Posterior vena cava (tissue), 2 donors: ENCODE measurements at regions not wholly inside any gene's neighbourhood (a gene's known extent, or its start where the extent isn't known, plus 50 kb on each side); places are given as distances from the start of the nearest gene placed in this dataset.

Source experiments
- DNase-seq: peaks from one replicate; pipeline ENCODE4 v3.0.0-alpha.2; 2020; ENCODE audit warnings: low spot score
- intact Hi-C, 2 donors: fragments of 100-400 bp; cut with DNase I; formaldehyde crosslinking; loops; one replicate each; pipeline versions ENCODE4 v1.14.1 to v1.14.2; 2022 to 2023
- donor health status: DM: yes; HTN: yes; CAD: no.
- donor health status: DM: yes; HTN: yes; CAD: no.

- no peak for DNase-seq
- intact Hi-C loops = no loop called here
Observed at GRCh38 chr5:120354126-120354525, 110.0 kb upstream of the PRR16 start.

- no peak for DNase-seq
- intact Hi-C loops = no loop called here
Observed at GRCh38 chr5:120358949-120359348, 105.2 kb upstream of the PRR16 start.

GRCh38 chr5:120361941-120362340 lies 102.2 kb upstream of the PRR16 start:
- DNase-seq = no peak
- intact Hi-C loops = no loop called here

GRCh38 chr5:120362426-120362825 lies 101.7 kb upstream of the PRR16 start:
- intact Hi-C loops = no loop called here
- DNase-seq = no peak

- intact Hi-C loops = no loop called here
- DNase-seq = no peak
Observed at GRCh38 chr5:120365656-120366446, 98.2 kb upstream of the PRR16 start.

- intact Hi-C loops = no loop called here
- no peak for DNase-seq
Observed at GRCh38 chr5:120367896-120368634, 96.0 kb upstream of the PRR16 start.

GRCh38 chr5:120368923-120369715 lies 95.0 kb upstream of the PRR16 start:
- intact Hi-C loops = no loop called here
- no peak for DNase-seq

GRCh38 chr5:120372899-120373298 lies 91.2 kb upstream of the PRR16 start:
- no peak for DNase-seq
- intact Hi-C loops = no loop called here

GRCh38 chr5:120375248-120375647 lies 88.9 kb upstream of the PRR16 start:
- no peak for DNase-seq
- intact Hi-C loops = loop anchor here in 1 of 2 donors (5.0 kb wide), 1 partner anchor 1072 kb away; no protein-coding TSS in a partner anchor

- intact Hi-C loops = no loop called here
Observed at GRCh38 chr5:120380644-120381043, 83.5 kb upstream of the PRR16 start.

GRCh38 chr5:120382833-120383232 lies 81.3 kb upstream of the PRR16 start:
- intact Hi-C loops = no loop called here
- no peak for DNase-seq

More at GRCh38 chr5:120380644-120381043, 83.5 kb upstream of the PRR16 start:
- no peak for DNase-seq

- intact Hi-C loops = no loop called here
- no peak for DNase-seq
Observed at GRCh38 chr5:120386981-120387380, 77.1 kb upstream of the PRR16 start.

GRCh38 chr5:120388016-120388781 lies 75.9 kb upstream of the PRR16 start:
- intact Hi-C loops = no loop called here

GRCh38 chr5:120394259-120394658 lies 69.8 kb upstream of the PRR16 start:
- intact Hi-C loops = no loop called here
- DNase-seq = no peak

More at GRCh38 chr5:120388016-120388781, 75.9 kb upstream of the PRR16 start:
- no peak for DNase-seq

GRCh38 chr5:120396186-120396585 lies 67.9 kb upstream of the PRR16 start:
- intact Hi-C loops = no loop called here
- no peak for DNase-seq

GRCh38 chr5:120400356-120400755 lies 63.7 kb upstream of the PRR16 start:
- intact Hi-C loops = no loop called here
- no peak for DNase-seq

GRCh38 chr5:120402606-120403005 lies 61.5 kb upstream of the PRR16 start:
- no peak for DNase-seq
- intact Hi-C loops = no loop called here

- intact Hi-C loops = no loop called here
- DNase-seq = no peak
Observed at GRCh38 chr5:120405286-120405864, 58.7 kb upstream of the PRR16 start.

- intact Hi-C loops = no loop called here
- DNase-seq = no peak
Observed at GRCh38 chr5:120405923-120406322, 58.2 kb upstream of the PRR16 start.
